HCT116 (cell line): ENCODE measurements at regions not wholly inside any gene's neighbourhood (a gene's known extent, or its start where the extent isn't known, plus 50 kb on each side); places are given as distances from the start of the nearest gene placed in this dataset.

Experiments
- ATAC-seq: fragments of 200-7000 bp; cut with Tn5 transposase; 2 replicates; pipeline ENCODE4 v1.9.1; 2020; ENCODE audit warnings: mild to moderate bottlenecking, moderate library complexity
- BruUV-seq: library from RNA; stranded (reverse); fragments of 400-500 nt; replicated peaks from 2 replicates; lab custom pipeline; 2021; lab: Mats Ljungman, UMichigan
- CTCF ChIA-PET: fragments of 300-600 bp; sonication (Branson Sonifier 250); formaldehyde crosslinking; loops from one replicate; lab custom pipeline; 2021; ENCODE audit warnings: antibody characterized with exemption; lab: Charles Lee
- POLR2A ChIA-PET: fragments of 300-600, 350-600 bp; sonication (Branson Sonifier 250); formaldehyde crosslinking; loops from one replicate; lab custom pipeline; 2021; ENCODE audit warnings: antibody characterized with exemption; lab: Charles Lee
- RAD21 ChIA-PET, 2 experiments: fragments of 300-600 bp; sonication (Branson Sonifier 250); formaldehyde crosslinking; loops; one replicate each; lab custom pipeline; 2023; ENCODE audit warnings: low total read pairs in 2 of 2; ENCODE audit not compliant: uncharacterized antibody in 2 of 2, unreplicated experiment in 2 of 2, low non-redundant PET in 1 of 2; lab: Charles Lee
- DNase-seq: peaks from one replicate; pipeline ENCODE4 v3.0.0-alpha.2; 2010; ENCODE audit warnings: low read depth, low spot score
- H2AFZ ChIP-seq: fragments of 200-600 bp; shearing (Covaris generic), sonication (generic); 2 replicates; pipeline ENCODE4 v1.6.1; 2017; ENCODE audit warnings: low read depth, mixed run types, mixed read lengths, antibody characterized with exemption, low read length; ENCODE audit not compliant: poor library complexity, severe bottlenecking
- H3K27ac ChIP-seq: 2 replicates; pipeline ENCODE4 v1.5.1; 2012; ENCODE audit warnings: low read depth, low read length
- H3K27me3 ChIP-seq: fragments of 200-600 bp; sonication (generic); 2 replicates; pipeline ENCODE4 v1.6.1; 2016; ENCODE audit warnings: mixed run types, low read length, mixed read lengths; ENCODE audit not compliant: insufficient read depth
- H3K36me3 ChIP-seq, 2 experiments: fragments of 200-500 bp in 1 of 2; fragments of 200-600 bp in 1 of 2; sonication (Bioruptor generic) in 1 of 2; sonication (generic) in 1 of 2; 2 replicates each; pipeline versions ENCODE4 v1.5.1 to v1.6.1; 2014 to 2016; ENCODE audit warnings: low read length in 2 of 2, inconsistent platforms in 1 of 2, mixed read lengths in 1 of 2, mixed run types in 1 of 2; ENCODE audit not compliant: insufficient read depth in 2 of 2, control insufficient read depth in 1 of 2
- H3K4me1 ChIP-seq, 2 experiments: fragments of 200-600 bp in 1 of 2; sonication (generic) in 1 of 2; 2 replicates each; pipeline versions ENCODE4 v1.5.1 to v1.6.1; 2012 to 2017; ENCODE audit warnings: low read length in 2 of 2, inconsistent platforms in 1 of 2, mild to moderate bottlenecking in 1 of 2, mixed read lengths in 1 of 2, mixed run types in 1 of 2, moderate library complexity in 1 of 2; ENCODE audit not compliant: insufficient read depth in 2 of 2, control insufficient read depth in 1 of 2
- H3K4me2 ChIP-seq: fragments of 200-600 bp; sonication (generic); 2 replicates; pipeline ENCODE4 v1.6.1; 2017; ENCODE audit warnings: mixed run types, low read length, mixed read lengths
- H3K4me3 ChIP-seq, 2 experiments: fragments of 200-600 bp in 1 of 2; sonication (generic) in 1 of 2; replicated peaks in 1 of 2; 2 replicates each; pipeline ENCODE4 v1.5.1; 2011 to 2016; ENCODE audit warnings: low read length in 2 of 2, control low read depth in 1 of 2, low read depth in 1 of 2, mild to moderate bottlenecking in 1 of 2, mixed read lengths in 1 of 2, mixed run types in 1 of 2
- H3K79me2 ChIP-seq: fragments of 200-600 bp; sonication (generic); 2 replicates; pipeline ENCODE4 v1.6.1; 2017; ENCODE audit warnings: mild to moderate bottlenecking, mixed run types, low read length, moderate library complexity, mixed read lengths; ENCODE audit not compliant: insufficient read depth
- H3K9ac ChIP-seq: fragments of 200-600 bp; sonication (generic); 2 replicates; pipeline ENCODE4 v1.6.1; 2016; ENCODE audit warnings: low read length, mixed read lengths
- H3K9me2 ChIP-seq: fragments of 200-600 bp; sonication (generic), shearing (Covaris generic); 2 replicates; pipeline ENCODE4 v1.6.1; 2017; ENCODE audit warnings: mixed run types, mild to moderate bottlenecking, moderate library complexity; ENCODE audit not compliant: insufficient read depth
- H3K9me3 ChIP-seq, 2 experiments: fragments of 200-500 bp in 1 of 2; fragments of 200-600 bp in 1 of 2; sonication (Bioruptor generic) in 1 of 2; sonication (generic) in 1 of 2; 2 replicates each; pipeline ENCODE4 v1.6.1; 2014 to 2017; ENCODE audit warnings: low read length in 2 of 2, mixed read lengths in 2 of 2, inconsistent platforms in 1 of 2, low read depth in 1 of 2, mild to moderate bottlenecking in 1 of 2, mixed run types in 1 of 2, moderate library complexity in 1 of 2; ENCODE audit not compliant: control insufficient read depth in 1 of 2, insufficient read depth in 1 of 2
- H4K20me1 ChIP-seq: fragments of 200-600 bp; sonication (generic), shearing (Covaris generic); 2 replicates; pipeline ENCODE4 v1.6.1; 2017; ENCODE audit warnings: mixed run types, mild to moderate bottlenecking, moderate library complexity; ENCODE audit not compliant: insufficient read depth
- ATF3 ChIP-seq: IDR thresholded peaks from 2 replicates; pipeline ENCODE4 v1.6.1; 2012
- CBX3 ChIP-seq: IDR thresholded peaks from 2 replicates; pipeline ENCODE4 v1.6.1; 2012; ENCODE audit warnings: low read depth
- CEBPB ChIP-seq: IDR thresholded peaks from 2 replicates; pipeline ENCODE4 v1.6.1; 2012; ENCODE audit warnings: low read depth
- CTCF ChIP-seq, 3 experiments: fragments of 200-600 bp in 1 of 3; sonication (generic) in 1 of 3; IDR thresholded peaks in 2 of 3; conservative IDR thresholded peaks in 1 of 3; 2 replicates each; pipeline ENCODE4 v1.5.1; 2012 to 2017; ENCODE audit warnings: low read depth in 2 of 3, low read length in 2 of 3, antibody characterized with exemption in 1 of 3, borderline replicate concordance in 1 of 3, control low read depth in 1 of 3, mild to moderate bottlenecking in 1 of 3, mixed read lengths in 1 of 3, mixed run types in 1 of 3, moderate library complexity in 1 of 3; ENCODE audit not compliant: insufficient read depth in 1 of 3
- EZH2phosphoT487 ChIP-seq: fragments of 200-600 bp; IDR thresholded peaks from 2 replicates; pipeline ENCODE4 v1.6.1; 2018; ENCODE audit warnings: antibody characterized with exemption, borderline replicate concordance
- MAX ChIP-seq: IDR thresholded peaks from 2 replicates; pipeline ENCODE4 v1.6.1; 2012
- POLR2A ChIP-seq: IDR thresholded peaks from 2 replicates; pipeline ENCODE4 v1.7.0; 2011; ENCODE audit warnings: borderline replicate concordance; ENCODE audit not compliant: insufficient read depth, insufficient read length; ENCODE audit errors: extremely low read depth
- POLR2AphosphoS5 ChIP-seq: IDR thresholded peaks from 2 replicates; pipeline ENCODE4 v1.6.1; 2011; ENCODE audit warnings: mild to moderate bottlenecking, low read depth, low read length, moderate library complexity
- RAD21 ChIP-seq: IDR thresholded peaks from 2 replicates; pipeline ENCODE4 v1.6.1; 2012; ENCODE audit warnings: low read depth, mild to moderate bottlenecking
- REST ChIP-seq: IDR thresholded peaks from 2 replicates; pipeline ENCODE4 v1.6.1; 2012; ENCODE audit warnings: low read depth
- SP1 ChIP-seq: IDR thresholded peaks from 2 replicates; pipeline ENCODE4 v1.6.1; 2012; ENCODE audit warnings: low read depth
- SRF ChIP-seq: IDR thresholded peaks from 2 replicates; pipeline ENCODE4 v1.6.1; 2012; ENCODE audit warnings: low read depth
- TCF7L2 ChIP-seq: IDR thresholded peaks from 2 replicates; pipeline ENCODE4 v1.7.0; 2011; ENCODE audit warnings: borderline replicate concordance, inconsistent platforms; ENCODE audit not compliant: insufficient read depth, insufficient read length; ENCODE audit errors: extremely low read depth
- YY1 ChIP-seq: IDR thresholded peaks from 2 replicates; pipeline ENCODE4 v1.6.1; 2011; ENCODE audit warnings: low read length, low read depth, moderate library complexity, mild to moderate bottlenecking; ENCODE audit not compliant: insufficient replicate concordance; ENCODE audit errors: extremely low read depth
- ZBTB33 ChIP-seq: IDR thresholded peaks from 2 replicates; pipeline ENCODE4 v1.6.1; 2011; ENCODE audit warnings: mild to moderate bottlenecking, low read length, moderate library complexity; ENCODE audit not compliant: insufficient replicate concordance; ENCODE audit errors: extremely low read depth
- ZFX ChIP-seq: fragments of 450-650 bp; IDR thresholded peaks from 2 replicates; pipeline ENCODE4 v1.6.1; 2017
- intact Hi-C: fragments of 100-400 bp; cut with micrococcal nuclease; formaldehyde crosslinking; loops from 2 replicates; pipeline ENCODE4 v1.10.0; 2022

GRCh38 chr2:744088-744487 lies 66.9 kb upstream of the TMEM18 start (continued):
- TF ChIP-seq REST (no peak), ZFX (no peak)

- H3K27me3 ChIP-seq: no peaks in the 10 kb centered on the region
- H3K4me1 ChIP-seq: peaks cover 11 to 15% of the 10 kb centered on the region in 2 experiments
- no peak for ATAC-seq
- no peaks in the 10 kb centered on the region for H4K20me1 ChIP-seq
- no peak overlapping the region for H3K4me2 ChIP-seq
- CTCF ChIA-PET: no interaction called here
- H3K9me3 ChIP-seq: no peaks in the 10 kb centered on the region
- H3K4me3 ChIP-seq: no peak overlapping the region
- RAD21 ChIA-PET: no interaction called here
- DNase-seq: no peak
- intact Hi-C loops: no loop called here
- no peaks in the 10 kb centered on the region for H3K79me2 ChIP-seq
- no TSS peak for BruUV-seq
- H3K36me3 ChIP-seq: no peaks in the 10 kb centered on the region
- no peaks in the 10 kb centered on the region for H3K9me2 ChIP-seq
- H3K9ac ChIP-seq: no peak overlapping the region
- no peak overlapping the region for H3K27ac ChIP-seq
- POLR2A ChIA-PET: no interaction called here
- H2AFZ ChIP-seq: no peak overlapping the region
- no peak for TF ChIP-seq ZBTB33
- no peak for TF ChIP-seq CEBPB
- TF ChIP-seq MAX: no peak
- no peak for TF ChIP-seq SP1
- TF ChIP-seq SRF: no peak
- no peak for TF ChIP-seq POLR2A
- no peak for TF ChIP-seq CBX3
- no peak for TF ChIP-seq ATF3
- no peak for TF ChIP-seq POLR2AphosphoS5
- TF ChIP-seq YY1: no peak
- TF ChIP-seq EZH2phosphoT487: no peak
- no peak for TF ChIP-seq RAD21
- no peak for TF ChIP-seq TCF7L2
- no peak for TF ChIP-seq CTCF (IDR thresholded peaks at IDR 0.05 in 2 of 3, conservative IDR thresholded peaks at IDR 0.05 in 1 of 3; ENCODE audit: borderline replicate concordance in 1 of 3, insufficient read depth in 1 of 3, low read depth in 2 of 3, low read length in 2 of 3)
- no peak for TF ChIP-seq ZFX
These were observed 65.0 kb upstream of the TMEM18 start for GRCh38 chr2:742221-742620.
